NCI-H510A (cell line): ENCODE measurements at regions not wholly inside any gene's neighbourhood (a gene's known extent, or its start where the extent isn't known, plus 50 kb on each side); places are given as distances from the start of the nearest gene placed in this dataset.
"Not testable (repeated sequence)": the region's sequence is repeated elsewhere in the genome, so short reads cannot be mapped to it uniquely, and the experiment has no call there.

ENCODE experiments used
- DNase-seq: peaks from one replicate; lab custom pipeline; 2025; lab: John Stamatoyannopoulos, UW

GRCh38 chr12:71299541-71300376, 139.8 kb upstream of the LGR5 start:
- no peak for DNase-seq

- no peak for DNase-seq
Observed at GRCh38 chr12:71297930-71298329, 140.1 kb upstream of the TSPAN8 start.

- no peak for DNase-seq
Observed at GRCh38 chr12:71295953-71296352, 138.2 kb upstream of the TSPAN8 start.

GRCh38 chr12:71291746-71292145, 133.9 kb upstream of the TSPAN8 start:
- DNase-seq, result no peak

- DNase-seq, result no peak
Observed at GRCh38 chr12:71283883-71284282, 126.1 kb upstream of the TSPAN8 start.

- DNase-seq, result no peak
Observed at GRCh38 chr12:71282925-71283324, 125.1 kb upstream of the TSPAN8 start.

GRCh38 chr12:71282020-71282419, 124.2 kb upstream of the TSPAN8 start:
- no peak for DNase-seq

GRCh38 chr12:71281425-71281824, 123.6 kb upstream of the TSPAN8 start:
- DNase-seq, result no peak

- no peak for DNase-seq
Observed at GRCh38 chr12:71277866-71278265, 120.1 kb upstream of the TSPAN8 start.

- no peak for DNase-seq
Observed at GRCh38 chr12:71276541-71276940, 118.7 kb upstream of the TSPAN8 start.

- not testable (repeated sequence) for DNase-seq
Observed at GRCh38 chr12:71270794-71271193, 113.0 kb upstream of the TSPAN8 start.

- DNase-seq, result no peak
Observed at GRCh38 chr12:71270057-71270456, 112.3 kb upstream of the TSPAN8 start.

- DNase-seq, result no peak
Observed at GRCh38 chr12:71269281-71269598, 111.4 kb upstream of the TSPAN8 start.

GRCh38 chr12:71268598-71269280, 110.9 kb upstream of the TSPAN8 start:
- DNase-seq, result no peak

- DNase-seq, result no peak
Observed at GRCh38 chr12:71266606-71267005, 108.8 kb upstream of the TSPAN8 start.

- DNase-seq, result not testable (repeated sequence)
Observed at GRCh38 chr12:71265731-71266130, 107.9 kb upstream of the TSPAN8 start.

GRCh38 chr12:71262466-71262865, 104.7 kb upstream of the TSPAN8 start:
- no peak for DNase-seq

GRCh38 chr12:71252473-71252872, 94.7 kb upstream of the TSPAN8 start:
- DNase-seq, result no peak

- DNase-seq, result no peak
Observed at GRCh38 chr12:71250166-71250565, 92.4 kb upstream of the TSPAN8 start.

- no peak for DNase-seq
Observed at GRCh38 chr12:71243370-71243769, 85.6 kb upstream of the TSPAN8 start.

GRCh38 chr12:71242511-71242910, 84.7 kb upstream of the TSPAN8 start:
- no peak for DNase-seq

GRCh38 chr12:71240946-71241345, 83.1 kb upstream of the TSPAN8 start:
- DNase-seq, result no peak

GRCh38 chr12:71239731-71240130, 81.9 kb upstream of the TSPAN8 start:
- DNase-seq, result no peak

GRCh38 chr12:71237128-71237527, 79.3 kb upstream of the TSPAN8 start:
- no peak for DNase-seq
